Pons (tissue), 1 donor: ENCODE measurements at regions not wholly inside any gene's neighbourhood (a gene's known extent, or its start where the extent isn't known, plus 50 kb on each side); places are given as distances from the start of the nearest gene placed in this dataset.

Experiments used
- DNase-seq: peaks from one replicate; pipeline ENCODE4 v3.0.0-alpha.2; 2016; ENCODE audit warnings: low spot score

GRCh38 chr10:131563411-131563810, 251.9 kb upstream of the TCERG1L start:
- no peak for DNase-seq

GRCh38 chr10:131567279-131568162, 256.0 kb upstream of the TCERG1L start:
- DNase-seq, result no peak

GRCh38 chr10:131568866-131569265, 257.3 kb upstream of the TCERG1L start:
- no peak for DNase-seq

GRCh38 chr10:131569851-131570715, 258.6 kb upstream of the TCERG1L start:
- no peak for DNase-seq

- no peak for DNase-seq
Observed at GRCh38 chr10:131570716-131571307, 259.3 kb upstream of the TCERG1L start.

GRCh38 chr10:131571346-131571745, 259.8 kb upstream of the TCERG1L start:
- no peak for DNase-seq

GRCh38 chr10:131571865-131572264, 260.3 kb upstream of the TCERG1L start:
- DNase-seq, result no peak

- no peak for DNase-seq
Observed at GRCh38 chr10:131573256-131573655, 261.7 kb upstream of the TCERG1L start.

GRCh38 chr10:131573707-131574106, 262.2 kb upstream of the TCERG1L start:
- DNase-seq, result no peak

- no peak for DNase-seq
Observed at GRCh38 chr10:131574363-131574706, 262.8 kb upstream of the TCERG1L start.

- DNase-seq, result no peak
Observed at GRCh38 chr10:131574707-131575430, 263.3 kb upstream of the TCERG1L start.

GRCh38 chr10:131575877-131576276, 264.4 kb upstream of the TCERG1L start:
- DNase-seq, result no peak

- no peak for DNase-seq
Observed at GRCh38 chr10:131576341-131577177, 265.0 kb upstream of the TCERG1L start.

- no peak for DNase-seq
Observed at GRCh38 chr10:131577178-131577555, 265.6 kb upstream of the TCERG1L start.

GRCh38 chr10:131577786-131578471, 266.4 kb upstream of the TCERG1L start:
- no peak for DNase-seq

GRCh38 chr10:131578472-131578970, 267.0 kb upstream of the TCERG1L start:
- no peak for DNase-seq

- DNase-seq, result no peak
Observed at GRCh38 chr10:131579251-131580071, 267.9 kb upstream of the TCERG1L start.

GRCh38 chr10:131580076-131580652, 268.6 kb upstream of the TCERG1L start:
- no peak for DNase-seq

GRCh38 chr10:131580674-131581073, 269.2 kb upstream of the TCERG1L start:
- no peak for DNase-seq
